GM12892 (cell line): ENCODE measurements at regions not wholly inside any gene's neighbourhood (a gene's known extent, or its start where the extent isn't known, plus 50 kb on each side); places are given as distances from the start of the nearest gene placed in this dataset.

Source experiments
- DNase-seq: peaks from one replicate; pipeline ENCODE4 v3.0.0; 2011; ENCODE audit not compliant: insufficient read length
- FAIRE-seq: peaks from 2 replicates; lab custom pipeline; 2011; peaks lifted over from hg19 to GRCh38; lab: Jason Lieb, UNC
- POLR2A ChIP-seq: IDR thresholded peaks from 2 replicates; pipeline ENCODE4 v1.6.1; 2011; ENCODE audit warnings: low read depth, low read length, control low read depth
- POLR2AphosphoS5 ChIP-seq: IDR thresholded peaks from 2 replicates; pipeline ENCODE4 v1.6.1; 2011; ENCODE audit warnings: low read depth, low read length, control low read depth
- TAF1 ChIP-seq: IDR thresholded peaks from 2 replicates; pipeline ENCODE4 v1.6.1; 2011; ENCODE audit warnings: low read depth, mild to moderate bottlenecking, control low read depth, low read length, borderline replicate concordance

GRCh38 chr17:73694491-73694890 lies 50.2 kb upstream of the SDK2 start:
- FAIRE-seq = no peak
- TF ChIP-seq POLR2A = no peak
- no peak for TF ChIP-seq TAF1
- no peak for TF ChIP-seq POLR2AphosphoS5
- DNase-seq = no peak

- TF ChIP-seq POLR2AphosphoS5 (no peak), TAF1 (no peak), POLR2A (no peak)
- DNase-seq = no peak
- FAIRE-seq = no peak
Observed at GRCh38 chr17:73695035-73695738, 50.9 kb upstream of the SDK2 start.

- no peak for DNase-seq
- no peak for FAIRE-seq
- TF ChIP-seq POLR2A (no peak), TAF1 (no peak), POLR2AphosphoS5 (no peak)
Observed at GRCh38 chr17:73696251-73696650, 52.0 kb upstream of the SDK2 start.

GRCh38 chr17:73697872-73698271 lies 53.6 kb upstream of the SDK2 start:
- FAIRE-seq = no peak
- no peak for TF ChIP-seq POLR2AphosphoS5
- no peak for TF ChIP-seq POLR2A
- no peak for TF ChIP-seq TAF1
- DNase-seq = no peak

GRCh38 chr17:73698966-73699365 lies 54.7 kb upstream of the SDK2 start:
- FAIRE-seq (no peak), DNase-seq (no peak)
- no peak for TF ChIP-seq POLR2AphosphoS5
- no peak for TF ChIP-seq TAF1

- TF ChIP-seq TAF1 (no peak), POLR2A (no peak), POLR2AphosphoS5 (no peak)
- DNase-seq = no peak
- no peak for FAIRE-seq
Observed at GRCh38 chr17:73701701-73702100, 57.5 kb upstream of the SDK2 start.

GRCh38 chr17:73703192-73703591 lies 58.9 kb upstream of the SDK2 start:
- TF ChIP-seq TAF1 = no peak
- no peak for TF ChIP-seq POLR2AphosphoS5
- FAIRE-seq = no peak
- DNase-seq = no peak

GRCh38 chr17:73703917-73704316 lies 59.7 kb upstream of the SDK2 start:
- FAIRE-seq = no peak
- TF ChIP-seq TAF1 = no peak
- no peak for TF ChIP-seq POLR2AphosphoS5
- TF ChIP-seq POLR2A = no peak

GRCh38 chr17:73705594-73705993 lies 61.3 kb upstream of the SDK2 start:
- no peak for TF ChIP-seq TAF1
- DNase-seq (no peak), FAIRE-seq (no peak)

More at GRCh38 chr17:73703917-73704316, 59.7 kb upstream of the SDK2 start:
- no peak for DNase-seq

- FAIRE-seq (no peak), DNase-seq (no peak)
- TF ChIP-seq TAF1 = no peak
- TF ChIP-seq POLR2AphosphoS5 = no peak
- TF ChIP-seq POLR2A = no peak
Observed at GRCh38 chr17:73706428-73706827, 62.2 kb upstream of the SDK2 start.

- DNase-seq (no peak), FAIRE-seq (no peak)
- TF ChIP-seq TAF1 = no peak
- TF ChIP-seq POLR2A = no peak
- no peak for TF ChIP-seq POLR2AphosphoS5
Observed at GRCh38 chr17:73706858-73707257, 62.6 kb upstream of the SDK2 start.

- FAIRE-seq (no peak), DNase-seq (no peak)
- TF ChIP-seq POLR2A (no peak), TAF1 (no peak), POLR2AphosphoS5 (no peak)
Observed at GRCh38 chr17:73707358-73707757, 63.1 kb upstream of the SDK2 start.
